HEK293T (cell line): ENCODE measurements at regions not wholly inside any gene's neighbourhood (a gene's known extent, or its start where the extent isn't known, plus 50 kb on each side); places are given as distances from the start of the nearest gene placed in this dataset.

Experiments used
- CTCF ChIA-PET: fragments of 350-600 bp; formaldehyde crosslinking; extraction: SDS; loops from one replicate; lab custom pipeline; 2021; ENCODE audit warnings: antibody characterized with exemption, inconsistent platforms; lab: Yijun Ruan, JAX
- POLR2A ChIA-PET: fragments of 350-600 bp; formaldehyde crosslinking; extraction: SDS; loops from one replicate; lab custom pipeline; 2020; ENCODE audit warnings: antibody characterized with exemption, inconsistent platforms; lab: Yijun Ruan, JAX
- DNase-seq: peaks from one replicate; pipeline ENCODE4 v3.0.0; 2012; ENCODE audit warnings: mixed read lengths; ENCODE audit errors: extremely low spot score
- ARNT ChIP-seq: fragments of 450-650 bp; IDR thresholded peaks from 2 replicates; pipeline ENCODE4 v1.6.1; 2017; ENCODE audit warnings: mild to moderate bottlenecking
- BHLHE40 ChIP-seq: fragments of 450-650 bp; IDR thresholded peaks from 2 replicates; pipeline ENCODE4 v1.6.1; 2016; ENCODE audit warnings: mild to moderate bottlenecking, moderate library complexity, borderline replicate concordance
- CTBP1 ChIP-seq: fragments of 450-650 bp; IDR thresholded peaks from 2 replicates; pipeline ENCODE4 v1.6.1; 2016; ENCODE audit warnings: borderline replicate concordance
- ELF4 ChIP-seq: fragments of 450-650 bp; IDR thresholded peaks from 2 replicates; pipeline ENCODE4 v1.6.1; 2017; ENCODE audit warnings: antibody characterized with exemption
- FOXA1 ChIP-seq: fragments of 450-650 bp; IDR thresholded peaks from 2 replicates; pipeline ENCODE4 v1.6.1; 2016; ENCODE audit warnings: mild to moderate bottlenecking
- FOXK2 ChIP-seq: fragments of 450-650 bp; IDR thresholded peaks from 2 replicates; pipeline ENCODE4 v1.6.1; 2016; ENCODE audit warnings: mild to moderate bottlenecking
- FOXM1 ChIP-seq: fragments of 450-650 bp; IDR thresholded peaks from 2 replicates; pipeline ENCODE4 v1.6.1; 2017; ENCODE audit warnings: mild to moderate bottlenecking, borderline replicate concordance
- HDGF ChIP-seq: fragments of 450-650 bp; IDR thresholded peaks from 2 replicates; pipeline ENCODE4 v1.6.1; 2017; ENCODE audit warnings: antibody characterized with exemption, borderline replicate concordance
- L3MBTL2 ChIP-seq: fragments of 450-650 bp; conservative IDR thresholded peaks from 2 replicates; pipeline ENCODE4 v1.6.1; 2016; ENCODE audit warnings: mild to moderate bottlenecking
- LEF1 ChIP-seq: fragments of 450-650 bp; IDR thresholded peaks from 2 replicates; pipeline ENCODE4 v1.6.1; 2017; ENCODE audit warnings: mild to moderate bottlenecking, borderline replicate concordance
- NFRKB ChIP-seq: fragments of 450-650 bp; IDR thresholded peaks from 2 replicates; pipeline ENCODE4 v1.6.1; 2016; ENCODE audit warnings: mild to moderate bottlenecking, moderate library complexity
- SP1 ChIP-seq: fragments of 450-650 bp; IDR thresholded peaks from 2 replicates; pipeline ENCODE4 v1.6.1; 2017
- SUZ12 ChIP-seq: fragments of 450-650 bp; IDR thresholded peaks from 2 replicates; pipeline ENCODE4 v1.6.1; 2016; ENCODE audit warnings: mild to moderate bottlenecking
- TARDBP ChIP-seq: fragments of 450-650 bp; IDR thresholded peaks from 2 replicates; pipeline ENCODE4 v1.6.1; 2016
- ZNF384 ChIP-seq: fragments of 450-650 bp; IDR thresholded peaks from 2 replicates; pipeline ENCODE4 v1.6.1; 2016
- TF ChIP-seq, protein P1 (sequence below): fragments of 450-650 bp; IDR thresholded peaks from 2 replicates; pipeline ENCODE4 v1.6.1; 2016

GRCh38 chr1:72568113-72568512 is 285.8 kb upstream of the NEGR1 start:
- DNase-seq: no peak
- ChIA-PET POLR2A (no interaction called here), CTCF (no interaction called here)
- TF ChIP-seq, protein P1, sequence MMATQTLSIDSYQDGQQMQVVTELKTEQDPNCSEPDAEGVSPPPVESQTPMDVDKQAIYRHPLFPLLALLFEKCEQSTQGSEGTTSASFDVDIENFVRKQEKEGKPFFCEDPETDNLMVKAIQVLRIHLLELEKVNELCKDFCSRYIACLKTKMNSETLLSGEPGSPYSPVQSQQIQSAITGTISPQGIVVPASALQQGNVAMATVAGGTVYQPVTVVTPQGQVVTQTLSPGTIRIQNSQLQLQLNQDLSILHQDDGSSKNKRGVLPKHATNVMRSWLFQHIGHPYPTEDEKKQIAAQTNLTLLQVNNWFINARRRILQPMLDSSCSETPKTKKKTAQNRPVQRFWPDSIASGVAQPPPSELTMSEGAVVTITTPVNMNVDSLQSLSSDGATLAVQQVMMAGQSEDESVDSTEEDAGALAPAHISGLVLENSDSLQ: no peak
- TF ChIP-seq CTBP1 (no peak), SP1 (no peak), ARNT (no peak), TARDBP (no peak), HDGF (no peak), SUZ12 (no peak), L3MBTL2 (no peak), FOXK2 (no peak)

- no peak for DNase-seq
- ChIA-PET POLR2A (no interaction called here), CTCF (no interaction called here)
- TF ChIP-seq SP1 (no peak), ZNF384 (no peak), LEF1 (no peak), FOXM1 (no peak), SUZ12 (no peak), NFRKB (no peak), FOXK2 (no peak), BHLHE40 (no peak), ARNT (no peak), CTBP1 (no peak), ELF4 (no peak), HDGF (no peak), TARDBP (no peak)
- TF ChIP-seq, protein P1: no peak
These were observed 285.2 kb upstream of the NEGR1 start for GRCh38 chr1:72567521-72567920.

GRCh38 chr1:72564749-72565148 is 282.4 kb upstream of the NEGR1 start:
- no peak for DNase-seq
- TF ChIP-seq FOXM1: no peak
- no peak for TF ChIP-seq ZNF384
- no peak for TF ChIP-seq FOXA1
- TF ChIP-seq TARDBP: no peak
- no peak for TF ChIP-seq SUZ12
- no peak for TF ChIP-seq L3MBTL2
- no peak for TF ChIP-seq BHLHE40
- TF ChIP-seq SP1: no peak
- CTCF ChIA-PET: no interaction called here
- POLR2A ChIA-PET: no interaction called here

GRCh38 chr1:72557446-72558049 is 275.2 kb upstream of the NEGR1 start:
- TF ChIP-seq TARDBP (no peak), ELF4 (no peak), FOXA1 (no peak), NFRKB (no peak), SP1 (no peak), L3MBTL2 (no peak), SUZ12 (no peak), ZNF384 (no peak), LEF1 (no peak), HDGF (no peak), FOXK2 (no peak), BHLHE40 (no peak), ARNT (no peak)
- TF ChIP-seq, protein P1: no peak
- POLR2A ChIA-PET: no interaction called here
- CTCF ChIA-PET: no interaction called here
- DNase-seq: no peak

- TF ChIP-seq TARDBP: no peak
- no peak for TF ChIP-seq ARNT
- no peak for TF ChIP-seq FOXA1
- no peak for DNase-seq
- ChIA-PET POLR2A (no interaction called here), CTCF (no interaction called here)
These were observed 265.1 kb upstream of the NEGR1 start for GRCh38 chr1:72547412-72547811.

DNA sequence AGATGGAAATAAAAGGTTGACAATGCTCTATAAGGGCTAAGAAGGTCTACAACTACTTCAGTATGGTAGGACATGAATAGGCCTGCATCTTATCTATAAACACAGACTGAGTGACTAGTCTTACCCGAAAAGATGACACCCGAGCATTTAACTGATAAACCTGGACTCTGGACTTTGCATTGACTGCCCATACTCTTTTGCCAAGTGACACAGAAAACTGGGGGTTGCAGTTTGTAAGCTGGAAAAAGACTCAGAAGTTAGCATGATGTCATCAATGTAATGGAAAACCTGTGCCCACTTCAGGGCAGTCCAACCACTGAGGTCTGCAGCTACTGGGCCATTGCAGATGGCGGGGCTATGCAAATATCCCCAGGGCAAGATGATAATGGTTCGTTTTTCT is 258.3 kb upstream of the NEGR1 start:
- ChIA-PET POLR2A (no interaction called here), CTCF (no interaction called here)
- no peak for DNase-seq
- TF ChIP-seq FOXK2: no peak

GRCh38 chr1:72535470-72535869 is 253.1 kb upstream of the NEGR1 start:
- CTCF ChIA-PET: no interaction called here
- TF ChIP-seq ARNT: no peak
- TF ChIP-seq LEF1: no peak
- no peak for TF ChIP-seq SP1
- no peak for TF ChIP-seq BHLHE40
- TF ChIP-seq FOXK2: no peak
- TF ChIP-seq L3MBTL2: no peak
- TF ChIP-seq FOXM1: no peak
- TF ChIP-seq FOXA1: no peak
- TF ChIP-seq CTBP1: no peak
- TF ChIP-seq ELF4: no peak
- no peak for TF ChIP-seq SUZ12
- no peak for TF ChIP-seq NFRKB
- TF ChIP-seq, protein P1: no peak
- TF ChIP-seq ZNF384: no peak
- TF ChIP-seq TARDBP: no peak
- POLR2A ChIA-PET: no interaction called here
- DNase-seq: no peak
